GM12864 (cell line): ENCODE measurements at regions not wholly inside any gene's neighbourhood (a gene's known extent, or its start where the extent isn't known, plus 50 kb on each side); places are given as distances from the start of the nearest gene placed in this dataset.

Source experiments
- DNase-seq: peaks from one replicate; pipeline ENCODE4 v3.0.0-alpha.2; 2011; ENCODE audit warnings: low read depth
- H3K4me3 ChIP-seq: 2 replicates; pipeline ENCODE4 v1.5.1; 2011; ENCODE audit warnings: mild to moderate bottlenecking, low read depth, low read length, control low read depth
- CTCF ChIP-seq: IDR thresholded peaks from 2 replicates; pipeline ENCODE4 v1.5.1; 2011; ENCODE audit warnings: low read depth, mild to moderate bottlenecking, moderate library complexity, low read length, control low read depth, inconsistent platforms; ENCODE audit errors: missing control alignments

- TF ChIP-seq CTCF, result no peak
- H3K4me3 ChIP-seq, result no peak overlapping the region
- DNase-seq, result no peak
Observed at GRCh38 chr6:33945931-33946330, 142.1 kb upstream of the MLN start.

GRCh38 chr6:33944686-33945411, 141.0 kb upstream of the MLN start:
- no peak for DNase-seq
- no peak overlapping the region for H3K4me3 ChIP-seq
- TF ChIP-seq CTCF, result no peak

DNA sequence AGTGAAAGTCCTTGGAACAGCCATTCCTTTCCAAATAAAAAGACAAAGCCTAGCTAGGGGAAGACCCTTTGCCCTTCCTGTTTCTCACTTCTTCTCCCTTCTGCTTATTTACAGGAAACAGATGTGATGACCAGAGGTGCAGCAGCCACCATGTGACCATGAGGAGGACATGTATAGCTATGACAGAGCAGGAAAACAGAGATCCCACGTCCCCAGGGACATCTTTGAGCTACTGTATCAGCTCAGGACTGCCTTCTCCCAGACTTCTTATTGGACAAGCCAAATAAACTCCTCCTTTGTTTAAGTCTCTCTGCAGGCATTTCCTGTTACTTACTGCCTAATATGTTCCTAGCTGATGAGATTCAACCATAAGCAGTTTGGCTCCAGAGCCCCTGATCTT, 133.1 kb upstream of the MLN start:
- no peak for DNase-seq
- H3K4me3 ChIP-seq, result no peak overlapping the region

DNA sequence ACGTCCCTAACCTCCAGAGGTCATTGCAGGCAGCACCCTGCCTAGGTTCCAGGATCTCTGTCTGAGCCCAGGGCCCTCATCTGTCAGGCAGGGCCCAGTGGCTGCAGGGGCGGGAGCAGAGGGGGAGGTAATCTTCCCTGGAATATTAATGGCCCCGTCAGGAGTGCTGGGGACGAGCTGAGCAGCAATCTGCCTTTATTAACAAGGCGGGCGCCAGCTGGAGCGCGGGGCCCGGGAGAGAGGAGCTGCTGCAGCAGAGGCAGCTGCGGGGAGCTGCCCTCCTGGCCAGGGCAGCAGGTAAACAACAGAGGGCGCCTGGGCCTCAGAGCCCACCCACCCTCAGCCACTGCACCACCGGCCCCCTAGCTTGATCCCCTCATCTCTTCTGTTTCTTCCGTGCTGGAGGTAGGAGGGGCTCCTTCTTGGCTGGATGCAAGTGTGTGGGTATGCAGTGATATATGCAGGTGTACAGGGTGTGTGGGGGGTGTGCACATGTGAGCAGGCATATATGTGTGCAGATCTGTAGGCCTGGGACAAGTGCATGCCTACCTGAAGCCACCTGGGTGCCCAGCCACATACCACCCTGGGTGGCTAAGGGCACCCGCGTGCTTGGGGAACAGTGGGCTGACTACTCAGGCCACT, 131.8 kb upstream of the MLN start:
- no peak for TF ChIP-seq CTCF
- no peak overlapping the region for H3K4me3 ChIP-seq
- no peak for DNase-seq

More for the DNA sequence above, 133.1 kb upstream of the MLN start:
- no peak for TF ChIP-seq CTCF

DNA sequence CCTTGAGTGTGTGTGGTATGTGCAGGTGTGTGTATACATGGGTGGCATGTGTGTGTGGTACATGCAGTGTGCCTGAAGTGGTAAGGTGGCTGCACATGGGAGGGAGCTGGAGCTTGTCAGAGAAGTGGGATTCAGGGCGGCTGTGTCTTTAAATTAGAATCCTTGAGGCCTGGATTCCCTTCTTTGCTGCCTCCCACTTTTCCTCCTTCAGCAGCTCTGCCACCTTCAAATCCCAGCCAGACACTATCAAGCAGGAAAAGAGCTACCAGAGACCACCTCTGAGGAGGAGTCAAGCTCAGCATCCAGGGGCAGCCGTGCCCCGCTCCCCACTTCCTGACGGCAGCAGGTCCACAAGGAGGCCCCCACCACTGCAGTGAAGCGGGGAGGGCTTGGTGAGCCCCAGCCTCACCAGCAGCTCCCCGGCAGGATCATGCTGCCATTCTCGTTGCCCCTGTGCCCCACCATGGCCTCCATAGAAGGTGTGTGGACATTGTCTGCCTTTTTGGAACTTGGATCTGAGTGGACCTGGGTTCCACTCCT, 131.0 kb upstream of the MLN start:
- TF ChIP-seq CTCF, result no peak
- no peak for DNase-seq
- H3K4me3 ChIP-seq, result no peak overlapping the region

- no peak overlapping the region for H3K4me3 ChIP-seq
- no peak for TF ChIP-seq CTCF
- DNase-seq, result no peak
Observed at GRCh38 chr6:33933101-33933500, 129.3 kb upstream of the MLN start.
